HG03558 (cell line): ENCODE measurements at regions not wholly inside any gene's neighbourhood (a gene's known extent, or its start where the extent isn't known, plus 50 kb on each side); places are given as distances from the start of the nearest gene placed in this dataset.
"Not testable (repeated sequence)": the region's sequence is repeated elsewhere in the genome, so short reads cannot be mapped to it uniquely, and the experiment has no call there.

Experiments
- ATAC-seq: cut with Tn5 transposase; IDR thresholded peaks from one replicate; pipeline ENCODE4 v1.9.1; 2021; ENCODE audit warnings: moderate number of reproducible peaks; ENCODE audit not compliant: unreplicated experiment; ENCODE audit errors: extremely low read depth

DNA sequence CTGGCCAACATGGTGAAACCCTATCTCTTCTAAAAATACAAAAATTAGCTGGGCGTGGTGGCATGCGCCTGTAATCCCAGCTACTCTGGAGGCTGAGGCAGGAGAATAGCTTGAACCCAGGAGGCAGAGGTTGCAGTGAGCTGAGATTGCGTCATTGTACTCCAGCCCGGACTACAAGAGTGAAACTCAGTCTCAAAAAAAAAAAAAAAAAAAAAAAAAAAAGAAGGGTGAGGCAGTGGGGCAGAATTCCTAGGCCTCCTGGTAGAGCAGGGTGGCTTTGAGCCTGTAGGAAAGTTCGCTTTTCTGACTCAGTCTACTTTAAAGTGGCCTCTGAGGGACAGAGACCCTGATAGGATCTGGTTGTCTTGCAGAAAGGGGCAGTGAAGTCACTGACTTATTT lies 60.8 kb upstream of the GTF3A start:
- ATAC-seq, result not testable (repeated sequence)

- ATAC-seq, result no peak
These were observed 56.8 kb upstream of the GTF3A start for GRCh38 chr13:27367570-27367969.

DNA sequence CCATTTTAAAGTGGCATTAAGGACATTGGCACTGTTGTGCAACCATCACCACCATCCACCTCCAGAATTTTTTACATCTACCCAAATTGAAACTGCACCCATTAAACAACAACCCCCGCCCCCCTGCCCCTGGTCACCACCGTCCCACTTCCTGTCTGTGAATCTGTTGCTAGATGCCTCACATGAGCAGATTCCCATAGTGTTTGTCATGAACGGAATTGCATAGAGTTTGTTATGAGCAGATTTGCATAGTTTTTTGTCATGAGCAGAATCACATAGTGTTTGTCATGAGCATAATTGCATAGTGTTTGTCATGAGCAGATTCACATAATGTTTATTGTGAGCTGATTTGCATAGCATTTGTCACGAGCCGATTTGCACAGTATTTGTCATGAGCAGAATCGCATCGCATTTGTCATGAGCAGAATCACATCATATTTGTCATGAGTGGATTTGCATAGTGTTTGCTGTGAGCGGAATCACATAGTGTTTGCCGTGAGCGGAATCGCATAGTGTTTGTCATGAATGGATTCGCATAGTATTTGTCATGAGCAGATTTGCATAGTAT lies 54.0 kb upstream of the GTF3A start:
- ATAC-seq, result no peak

DNA sequence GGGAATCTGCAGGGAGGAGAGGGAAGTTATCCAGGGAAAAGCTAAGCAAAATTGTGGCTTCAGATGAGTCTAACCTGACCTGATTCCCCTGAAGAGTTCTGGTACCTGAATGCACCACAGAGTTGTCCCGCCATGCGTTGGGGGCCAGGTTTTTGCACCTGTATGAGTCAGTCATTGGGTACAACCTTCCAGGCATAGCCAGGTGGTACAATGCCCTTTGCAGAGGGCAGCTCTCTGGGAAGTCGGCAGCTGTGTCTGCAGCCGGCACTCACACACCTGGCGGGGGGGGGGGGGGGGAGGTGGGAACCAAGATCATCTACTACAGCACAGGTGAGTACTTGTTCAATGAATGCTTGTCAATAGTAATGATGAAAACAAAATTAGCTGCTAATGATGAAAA lies 52.5 kb upstream of the GTF3A start:
- ATAC-seq, result no peak

DNA sequence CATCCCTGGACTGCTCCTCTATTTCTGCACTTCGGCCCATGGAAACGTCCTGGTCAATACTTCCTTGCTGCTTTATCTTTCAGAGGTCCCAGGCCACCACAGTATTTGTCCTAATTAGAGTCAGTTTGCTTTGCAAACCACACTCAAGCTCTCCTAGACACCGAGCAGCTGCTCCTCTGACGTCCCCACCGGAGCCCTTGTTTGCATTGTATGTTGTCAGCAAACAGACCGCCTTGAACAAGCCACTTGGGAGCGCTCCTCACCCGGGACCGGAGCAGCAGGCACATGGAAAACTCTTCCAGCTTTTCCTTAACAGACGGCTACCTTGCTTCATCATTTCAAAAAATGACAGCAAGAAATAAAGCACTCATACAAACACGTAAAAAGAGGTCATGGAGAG lies 51.5 kb upstream of the GTF3A start:
- ATAC-seq, result no peak

DNA sequence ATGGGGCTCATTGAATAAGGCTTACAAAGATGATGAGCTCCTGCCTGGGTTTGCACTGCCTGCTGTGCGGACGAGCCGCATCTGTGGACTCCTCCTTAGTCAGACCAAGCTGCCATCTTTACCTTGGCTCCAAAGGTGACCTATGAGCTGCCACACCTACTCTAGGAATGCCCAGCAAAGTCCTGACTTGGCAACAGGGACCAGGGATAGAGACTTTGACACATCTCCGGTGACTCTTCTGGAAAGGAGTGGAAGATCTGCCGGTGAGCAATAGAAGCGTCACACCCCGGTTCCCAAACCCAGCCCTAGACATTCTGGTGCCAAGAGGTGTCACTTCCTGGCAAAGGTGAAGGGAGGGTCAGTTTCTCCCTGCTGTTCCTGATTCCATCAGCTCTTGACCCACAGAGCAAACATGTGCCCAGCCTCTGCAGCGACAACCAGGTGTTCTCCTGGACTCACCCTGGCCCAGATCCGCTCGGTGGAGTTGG lies 50.2 kb upstream of the GTF3A start:
- ATAC-seq, result no peak
